AG09319 (cell line): ENCODE measurements at regions not wholly inside any gene's neighbourhood (a gene's known extent, or its start where the extent isn't known, plus 50 kb on each side); places are given as distances from the start of the nearest gene placed in this dataset.

Experiments used
- DNase-seq: peaks from one replicate; pipeline ENCODE4 v3.0.0-alpha.2; 2010; ENCODE audit warnings: low read depth; ENCODE audit errors: extremely low read depth
- TF ChIP-seq, protein P1 (sequence below): IDR thresholded peaks from 2 replicates; pipeline ENCODE4 v1.5.1; 2011; ENCODE audit warnings: low read depth, mild to moderate bottlenecking, inconsistent platforms, low read length, moderate library complexity

DNA sequence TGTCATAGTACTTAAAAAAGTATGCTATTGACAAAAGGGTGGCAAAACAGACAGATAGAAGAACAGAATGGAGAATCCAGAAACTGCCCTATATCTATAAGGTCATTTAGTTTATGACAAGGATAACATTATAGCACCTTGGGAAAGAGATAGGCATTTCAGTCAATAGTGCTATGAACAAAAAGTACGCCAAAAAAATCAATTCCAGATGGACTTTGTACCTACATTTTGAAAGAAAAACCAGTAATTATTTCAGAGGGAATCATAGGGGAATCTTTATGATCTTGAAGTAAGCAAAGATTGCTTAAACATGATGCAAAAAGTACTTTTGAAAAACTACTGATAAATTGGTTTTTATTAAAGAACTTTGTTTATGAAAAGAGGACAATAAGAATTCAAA lies 59.9 kb upstream of the SETBP1 start:
- no peak for DNase-seq
- TF ChIP-seq, protein P1, sequence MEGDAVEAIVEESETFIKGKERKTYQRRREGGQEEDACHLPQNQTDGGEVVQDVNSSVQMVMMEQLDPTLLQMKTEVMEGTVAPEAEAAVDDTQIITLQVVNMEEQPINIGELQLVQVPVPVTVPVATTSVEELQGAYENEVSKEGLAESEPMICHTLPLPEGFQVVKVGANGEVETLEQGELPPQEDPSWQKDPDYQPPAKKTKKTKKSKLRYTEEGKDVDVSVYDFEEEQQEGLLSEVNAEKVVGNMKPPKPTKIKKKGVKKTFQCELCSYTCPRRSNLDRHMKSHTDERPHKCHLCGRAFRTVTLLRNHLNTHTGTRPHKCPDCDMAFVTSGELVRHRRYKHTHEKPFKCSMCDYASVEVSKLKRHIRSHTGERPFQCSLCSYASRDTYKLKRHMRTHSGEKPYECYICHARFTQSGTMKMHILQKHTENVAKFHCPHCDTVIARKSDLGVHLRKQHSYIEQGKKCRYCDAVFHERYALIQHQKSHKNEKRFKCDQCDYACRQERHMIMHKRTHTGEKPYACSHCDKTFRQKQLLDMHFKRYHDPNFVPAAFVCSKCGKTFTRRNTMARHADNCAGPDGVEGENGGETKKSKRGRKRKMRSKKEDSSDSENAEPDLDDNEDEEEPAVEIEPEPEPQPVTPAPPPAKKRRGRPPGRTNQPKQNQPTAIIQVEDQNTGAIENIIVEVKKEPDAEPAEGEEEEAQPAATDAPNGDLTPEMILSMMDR = no peak

DNA sequence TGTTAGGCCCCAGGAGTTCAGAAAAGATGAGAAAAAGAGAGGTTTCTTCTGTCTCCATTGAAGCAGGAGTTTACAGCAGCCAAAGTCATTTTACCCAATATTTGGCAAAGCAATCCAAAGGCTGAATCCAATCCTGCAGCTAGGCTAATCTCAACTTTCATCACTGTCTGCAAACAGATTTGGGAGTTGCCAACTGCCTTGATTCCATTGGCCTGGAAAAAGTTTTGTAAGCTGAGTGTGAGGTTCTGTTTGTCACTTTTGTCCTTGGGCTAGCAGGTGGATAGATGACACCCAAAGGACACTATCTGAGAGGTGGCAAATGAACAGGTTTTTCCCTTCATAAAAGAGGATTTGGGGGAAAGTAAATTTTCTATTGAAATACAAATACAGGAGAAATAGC lies 56.6 kb upstream of the SETBP1 start:
- no peak for DNase-seq
- TF ChIP-seq, protein P1 = no peak

DNA sequence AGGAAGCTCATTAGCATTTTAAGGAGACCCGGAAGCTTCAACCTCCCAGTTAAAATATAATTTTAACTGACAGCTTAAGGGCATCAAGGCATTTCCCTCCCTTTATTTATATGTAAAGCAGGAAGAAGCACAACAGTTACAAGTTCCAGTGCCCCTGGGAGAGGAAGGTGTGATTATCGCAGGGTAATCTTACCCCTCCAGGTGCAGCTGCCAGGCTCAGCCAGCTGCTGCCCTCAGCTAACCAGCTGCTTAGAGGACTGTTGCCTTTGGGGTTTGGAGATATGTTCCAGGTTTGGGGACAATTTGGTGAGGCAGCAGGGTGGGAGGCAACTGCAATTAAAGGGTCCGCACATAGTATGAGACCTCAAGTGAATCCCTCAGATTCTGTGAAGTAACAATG lies 55.3 kb upstream of the SETBP1 start:
- no peak for DNase-seq
- TF ChIP-seq, protein P1 = no peak

DNA sequence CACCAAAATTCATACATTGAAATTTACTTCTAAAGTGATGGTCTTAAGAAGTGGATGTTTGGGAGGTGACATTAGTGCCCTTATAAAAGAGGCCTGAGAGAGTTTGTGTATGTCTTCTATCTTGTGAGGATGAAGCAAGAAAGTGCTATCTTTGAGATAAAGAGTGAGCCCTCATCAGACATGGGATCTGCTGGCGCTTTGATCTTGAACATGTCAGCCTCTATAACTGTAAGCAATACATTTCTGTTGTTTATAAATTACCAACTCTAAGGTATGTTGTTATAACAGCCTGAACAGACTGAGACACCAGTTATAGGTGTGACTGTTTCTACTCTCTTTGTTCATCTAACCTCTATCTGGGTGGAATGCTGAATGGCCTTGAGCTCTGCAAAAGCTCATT lies 54.5 kb upstream of the SETBP1 start:
- TF ChIP-seq, protein P1 = no peak
- DNase-seq = no peak

DNA sequence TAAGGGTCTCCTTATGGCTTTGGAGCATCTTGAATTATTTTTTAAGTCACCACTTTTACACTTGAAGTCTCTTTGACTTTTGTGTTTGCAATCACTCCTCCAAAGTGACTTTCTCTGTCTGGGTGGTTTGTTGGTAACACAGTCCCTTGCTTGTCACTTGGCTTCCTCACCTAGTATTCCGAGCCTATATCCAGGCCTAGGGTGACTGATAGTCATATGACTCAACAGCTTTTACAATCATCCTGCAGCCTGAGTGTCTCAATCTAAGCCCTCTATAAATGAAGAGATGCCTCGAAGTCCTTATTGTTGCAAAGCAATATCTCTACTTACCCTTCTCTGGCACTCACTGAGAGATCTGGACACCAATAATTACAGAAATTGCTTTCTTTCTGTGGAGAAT lies 53.9 kb upstream of the SETBP1 start:
- TF ChIP-seq, protein P1 = no peak

DNA sequence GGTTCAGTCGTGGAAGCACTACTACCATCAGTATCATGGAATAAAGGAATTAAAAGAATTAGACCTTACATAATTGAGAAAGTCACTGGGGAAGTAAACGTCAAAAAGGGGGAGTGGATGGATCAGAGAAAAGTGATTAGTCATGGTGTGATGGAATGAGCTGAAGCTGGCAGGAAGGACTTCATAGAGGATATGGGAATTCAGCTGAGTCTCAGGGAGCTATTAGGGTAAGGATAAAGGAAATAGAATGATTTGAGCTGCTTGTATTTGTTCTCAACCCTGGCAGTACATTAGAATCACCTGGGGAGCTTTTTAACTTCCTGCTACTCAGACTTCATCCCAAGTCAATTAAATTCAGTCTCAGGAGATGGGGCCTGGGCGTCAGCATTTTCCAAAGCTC lies 53.4 kb upstream of the SETBP1 start:
- DNase-seq = no peak
- TF ChIP-seq, protein P1 = no peak

More for the DNA sequence above, 53.9 kb upstream of the SETBP1 start:
- DNase-seq = no peak

DNA sequence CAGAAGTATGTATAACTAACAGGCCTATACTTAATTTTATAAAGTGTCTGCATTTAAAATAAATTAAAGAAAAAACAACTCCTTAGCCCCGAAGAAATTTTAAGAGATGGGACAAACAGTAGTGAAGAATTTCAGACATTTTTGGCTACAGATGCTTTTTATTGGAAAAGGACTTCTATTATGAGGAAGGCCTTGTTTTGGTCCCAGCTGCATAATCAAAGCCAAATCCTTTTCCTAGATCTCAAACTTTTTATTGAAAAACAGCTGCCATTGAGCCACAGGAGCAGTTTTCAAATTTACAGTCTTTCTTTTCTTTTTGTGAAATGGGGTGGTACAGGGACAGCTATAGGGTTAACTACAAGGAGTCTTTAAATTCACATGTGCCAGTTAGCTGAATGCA lies 51.3 kb upstream of the SETBP1 start:
- TF ChIP-seq, protein P1 = no peak
- no peak for DNase-seq
